Tibial nerve (tissue), 4 donors: ENCODE measurements at regions not wholly inside any gene's neighbourhood (a gene's known extent, or its start where the extent isn't known, plus 50 kb on each side); places are given as distances from the start of the nearest gene placed in this dataset.

Source experiments
- EP300 ChIP-seq, 2 donors: sonication (generic); formaldehyde crosslinking; IDR thresholded peaks; one replicate each; pipeline ENCODE4 v1.6.1; 2017; ENCODE audit warnings: antibody characterized with exemption in 2 of 2, mild to moderate bottlenecking in 1 of 2
- POLR2A ChIP-seq, 2 donors: fragments of 450-650 bp; IDR thresholded peaks; one replicate each; pipeline ENCODE4 v1.6.1; 2017; ENCODE audit warnings: antibody characterized with exemption in 2 of 2, mild to moderate bottlenecking in 2 of 2, moderate library complexity in 2 of 2
- TF ChIP-seq, protein P1 (sequence below), 5 experiments: fragments of 200-600 bp in 3 of 5; fragments of 450-650 bp in 2 of 5; sonication (generic) in 3 of 5; IDR thresholded peaks; one replicate each; pipeline ENCODE4 v1.5.1; 2016 to 2019; ENCODE audit warnings: antibody characterized with exemption in 5 of 5, mild to moderate bottlenecking in 3 of 5, moderate library complexity in 2 of 5

- TF ChIP-seq POLR2A (IDR thresholded peaks at IDR 0.05) (no peak), EP300 (IDR thresholded peaks at IDR 0.05) (no peak)
- TF ChIP-seq, protein P1, sequence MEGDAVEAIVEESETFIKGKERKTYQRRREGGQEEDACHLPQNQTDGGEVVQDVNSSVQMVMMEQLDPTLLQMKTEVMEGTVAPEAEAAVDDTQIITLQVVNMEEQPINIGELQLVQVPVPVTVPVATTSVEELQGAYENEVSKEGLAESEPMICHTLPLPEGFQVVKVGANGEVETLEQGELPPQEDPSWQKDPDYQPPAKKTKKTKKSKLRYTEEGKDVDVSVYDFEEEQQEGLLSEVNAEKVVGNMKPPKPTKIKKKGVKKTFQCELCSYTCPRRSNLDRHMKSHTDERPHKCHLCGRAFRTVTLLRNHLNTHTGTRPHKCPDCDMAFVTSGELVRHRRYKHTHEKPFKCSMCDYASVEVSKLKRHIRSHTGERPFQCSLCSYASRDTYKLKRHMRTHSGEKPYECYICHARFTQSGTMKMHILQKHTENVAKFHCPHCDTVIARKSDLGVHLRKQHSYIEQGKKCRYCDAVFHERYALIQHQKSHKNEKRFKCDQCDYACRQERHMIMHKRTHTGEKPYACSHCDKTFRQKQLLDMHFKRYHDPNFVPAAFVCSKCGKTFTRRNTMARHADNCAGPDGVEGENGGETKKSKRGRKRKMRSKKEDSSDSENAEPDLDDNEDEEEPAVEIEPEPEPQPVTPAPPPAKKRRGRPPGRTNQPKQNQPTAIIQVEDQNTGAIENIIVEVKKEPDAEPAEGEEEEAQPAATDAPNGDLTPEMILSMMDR (IDR thresholded peaks at IDR 0.05) = no peak
Measured at GRCh38 chr1:238323490-238323889, 432.8 kb upstream of the ZP4 start.
